ENCODE measurements at regions not wholly inside any gene's neighbourhood (a gene's known extent, or its start where the extent isn't known, plus 50 kb on each side); places are given as distances from the start of the nearest gene placed in this dataset.

- Mint-ChIP-seq H3K4me3 (no peak overlapping the region), H3K27ac (no peak overlapping the region), H3K27me3 (no peaks in the 10 kb centered on the region), H3K36me3 (no peaks in the 10 kb centered on the region), H3K9me3 (no peaks in the 10 kb centered on the region), H3K4me1 (peaks cover 6% of the 10 kb centered on the region)
- ATAC-seq, result no peak
Measured at GRCh38 chr4:163808011-163808410, 313.5 kb downstream of the TMA16 start.

DNA sequence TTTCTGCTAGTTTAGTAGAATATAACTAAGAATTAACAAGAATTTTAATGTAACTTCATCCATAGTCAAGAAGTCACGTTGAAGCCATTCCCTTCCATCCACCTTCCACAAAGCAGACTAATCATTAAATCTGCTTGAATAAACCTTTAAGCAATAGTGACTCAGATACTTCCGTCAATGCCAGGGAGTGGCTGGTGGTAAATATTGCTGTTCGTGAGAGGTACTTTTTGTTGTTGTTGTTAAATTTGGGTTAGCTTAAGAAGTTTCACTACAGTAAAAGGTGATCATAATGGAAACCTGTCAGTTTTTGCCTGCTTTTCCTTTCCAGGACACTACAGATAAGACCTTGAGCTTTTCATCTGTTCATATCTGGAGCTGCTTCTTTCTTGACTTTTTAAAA lies 316.3 kb downstream of the TMA16 start:
- no peaks in the 10 kb centered on the region for H3K9me3 Mint-ChIP-seq
- peak; percentile 72 for ATAC-seq
- no peak overlapping the region for H3K4me3 Mint-ChIP-seq
- no peaks in the 10 kb centered on the region for H3K36me3 Mint-ChIP-seq
- peak overlapping the region; percentile 43 for H3K27ac Mint-ChIP-seq
- peaks cover 15% of the 10 kb centered on the region for H3K4me1 Mint-ChIP-seq
- H3K27me3 Mint-ChIP-seq, result no peaks in the 10 kb centered on the region

DNA sequence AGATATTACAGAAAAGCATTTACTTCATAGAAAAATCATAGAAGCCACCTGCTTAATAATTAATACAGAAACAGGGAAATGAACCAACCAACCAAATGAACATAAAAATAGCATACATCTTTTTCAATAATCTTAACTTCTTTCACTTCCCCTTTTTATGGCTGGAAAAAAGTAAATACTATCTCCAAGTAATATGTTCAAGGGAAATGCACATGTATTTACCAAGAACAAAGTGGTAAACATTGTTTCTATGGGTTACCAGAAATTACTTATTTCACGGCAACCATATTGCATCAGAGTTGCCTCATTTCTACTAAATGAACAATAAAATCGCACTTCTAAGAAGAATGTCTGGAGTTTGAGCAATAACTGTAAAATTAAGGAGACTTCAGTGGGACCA lies 321.3 kb downstream of the TMA16 start:
- Mint-ChIP-seq H3K9me3 (no peaks in the 10 kb centered on the region), H3K4me1 (peaks cover 15% of the 10 kb centered on the region), H3K27ac (no peak overlapping the region), H3K4me3 (no peak overlapping the region), H3K27me3 (no peaks in the 10 kb centered on the region), H3K36me3 (no peaks in the 10 kb centered on the region)
- ATAC-seq, result no peak

- no peaks in the 10 kb centered on the region for H3K9me3 Mint-ChIP-seq
- ATAC-seq, result no peak
- H3K27me3 Mint-ChIP-seq, result no peaks in the 10 kb centered on the region
- H3K36me3 Mint-ChIP-seq, result no peaks in the 10 kb centered on the region
- H3K4me1 Mint-ChIP-seq, result peaks cover 10% of the 10 kb centered on the region
- no peak overlapping the region for H3K27ac Mint-ChIP-seq
- no peak overlapping the region for H3K4me3 Mint-ChIP-seq
Measured at GRCh38 chr4:163816494-163816893, 322.0 kb downstream of the TMA16 start.

DNA sequence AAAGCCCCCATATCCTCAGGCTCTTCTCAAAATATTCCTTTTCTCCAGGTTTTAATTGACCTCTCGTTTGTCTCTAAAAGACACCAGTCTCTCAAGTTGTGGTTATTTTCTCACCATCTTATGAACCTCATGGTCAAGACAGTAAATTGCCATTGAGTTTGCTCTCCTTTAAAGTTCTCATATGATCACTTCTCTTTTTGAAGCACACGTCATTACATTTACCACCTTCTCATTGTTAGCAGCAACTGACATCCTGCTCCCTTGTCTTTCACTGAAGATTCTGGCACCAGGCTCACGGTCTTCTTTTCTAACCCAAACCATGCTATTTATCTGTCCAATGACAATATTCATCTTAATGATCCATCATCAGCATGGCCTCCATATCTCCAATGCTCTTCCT lies 324.2 kb downstream of the TMA16 start:
- no peak overlapping the region for H3K27ac Mint-ChIP-seq
- H3K27me3 Mint-ChIP-seq, result no peaks in the 10 kb centered on the region
- no peak for ATAC-seq
- no peaks in the 10 kb centered on the region for H3K9me3 Mint-ChIP-seq
- H3K4me3 Mint-ChIP-seq, result no peak overlapping the region
- H3K4me1 Mint-ChIP-seq, result peaks cover 8% of the 10 kb centered on the region
- H3K36me3 Mint-ChIP-seq, result no peaks in the 10 kb centered on the region

- H3K27ac Mint-ChIP-seq, result no peak overlapping the region
- H3K4me3 Mint-ChIP-seq, result no peak overlapping the region
- H3K27me3 Mint-ChIP-seq, result no peaks in the 10 kb centered on the region
- no peaks in the 10 kb centered on the region for H3K36me3 Mint-ChIP-seq
- H3K4me1 Mint-ChIP-seq, result no peaks in the 10 kb centered on the region
- no peaks in the 10 kb centered on the region for H3K9me3 Mint-ChIP-seq
- ATAC-seq, result no peak
Measured at GRCh38 chr4:163833669-163834068, 339.2 kb downstream of the TMA16 start.

DNA sequence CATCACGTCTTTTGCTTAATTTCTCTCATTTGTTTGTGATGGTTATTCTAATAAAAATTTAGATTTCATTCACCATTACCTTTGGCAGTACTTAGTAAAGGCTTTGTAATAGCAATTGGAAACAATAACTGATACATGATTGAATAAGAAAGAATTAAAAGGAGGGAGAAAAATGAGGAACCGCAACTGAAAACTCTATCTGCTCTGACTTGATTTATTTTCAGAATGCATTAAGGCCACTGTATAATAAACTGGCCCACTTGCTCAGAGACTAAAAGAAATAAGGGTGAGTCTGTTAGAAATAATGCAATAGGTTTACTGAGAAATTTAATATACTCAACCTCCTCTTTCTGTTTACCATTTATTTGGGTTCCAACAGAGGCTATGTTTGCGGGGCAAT lies 351.5 kb downstream of the TMA16 start:
- Mint-ChIP-seq H3K4me1 (no peaks in the 10 kb centered on the region), H3K4me3 (no peak overlapping the region), H3K27me3 (peaks cover 18% of the 10 kb centered on the region)

GRCh38 chr4:163852246-163852645 lies 357.8 kb downstream of the TMA16 start:
- Mint-ChIP-seq H3K4me3 (no peak overlapping the region), H3K9me3 (peaks cover 5% of the 10 kb centered on the region), H3K27me3 (no peaks in the 10 kb centered on the region), H3K36me3 (no peaks in the 10 kb centered on the region), H3K4me1 (no peaks in the 10 kb centered on the region), H3K27ac (no peak overlapping the region)
- no peak for ATAC-seq

More for the DNA sequence above, 351.5 kb downstream of the TMA16 start:
- H3K27ac Mint-ChIP-seq, result no peak overlapping the region
- peaks cover 4% of the 10 kb centered on the region for H3K9me3 Mint-ChIP-seq
- ATAC-seq, result no peak
- no peaks in the 10 kb centered on the region for H3K36me3 Mint-ChIP-seq

DNA sequence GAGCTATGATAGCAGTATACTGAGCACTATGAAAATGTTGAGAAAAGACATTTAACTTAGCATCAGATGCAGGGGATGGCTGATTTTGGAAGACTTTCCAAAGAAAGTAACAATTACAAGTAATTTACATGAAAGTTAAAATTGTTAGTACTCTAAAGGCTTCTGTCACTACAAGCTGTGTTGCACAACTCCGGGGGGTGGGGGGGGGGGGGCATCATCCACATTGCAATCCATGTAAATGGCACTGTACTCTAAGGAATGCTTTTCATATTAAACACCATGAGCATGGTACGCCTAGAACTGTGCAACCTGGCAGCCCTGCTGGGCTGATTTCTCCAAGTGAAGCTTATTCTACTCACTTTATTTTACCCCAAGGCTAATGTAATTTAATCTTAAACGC lies 363.4 kb downstream of the TMA16 start:
- Mint-ChIP-seq H3K4me3 (no peak overlapping the region), H3K4me1 (no peaks in the 10 kb centered on the region), H3K27me3 (peaks cover 24% of the 10 kb centered on the region), H3K27ac (no peak overlapping the region), H3K36me3 (no peaks in the 10 kb centered on the region), H3K9me3 (no peaks in the 10 kb centered on the region)
- no peak for ATAC-seq

DNA sequence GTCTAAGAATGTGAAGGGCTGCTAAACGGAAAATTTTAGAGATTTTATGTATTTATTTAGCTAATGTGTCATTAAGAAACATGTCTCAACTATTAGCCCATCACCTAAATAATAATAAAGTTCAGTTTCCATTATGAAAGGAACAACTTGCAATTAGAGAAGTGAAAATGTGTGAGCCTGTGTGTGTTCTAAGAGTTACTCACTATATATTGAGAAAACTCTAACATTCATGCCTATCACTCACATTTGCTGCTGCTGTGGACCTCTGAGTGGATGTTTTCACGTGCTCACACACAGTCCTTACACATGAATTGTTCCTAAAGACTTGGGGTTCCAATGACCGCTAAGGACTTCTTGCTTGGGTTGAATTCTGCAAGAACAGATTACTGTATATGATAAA lies 364.0 kb downstream of the TMA16 start:
- no peak overlapping the region for H3K4me3 Mint-ChIP-seq
- H3K27ac Mint-ChIP-seq, result no peak overlapping the region
- peak; percentile 47 for ATAC-seq
- H3K4me1 Mint-ChIP-seq, result no peaks in the 10 kb centered on the region
- peaks cover 24% of the 10 kb centered on the region for H3K27me3 Mint-ChIP-seq
- no peaks in the 10 kb centered on the region for H3K9me3 Mint-ChIP-seq
- no peaks in the 10 kb centered on the region for H3K36me3 Mint-ChIP-seq

DNA sequence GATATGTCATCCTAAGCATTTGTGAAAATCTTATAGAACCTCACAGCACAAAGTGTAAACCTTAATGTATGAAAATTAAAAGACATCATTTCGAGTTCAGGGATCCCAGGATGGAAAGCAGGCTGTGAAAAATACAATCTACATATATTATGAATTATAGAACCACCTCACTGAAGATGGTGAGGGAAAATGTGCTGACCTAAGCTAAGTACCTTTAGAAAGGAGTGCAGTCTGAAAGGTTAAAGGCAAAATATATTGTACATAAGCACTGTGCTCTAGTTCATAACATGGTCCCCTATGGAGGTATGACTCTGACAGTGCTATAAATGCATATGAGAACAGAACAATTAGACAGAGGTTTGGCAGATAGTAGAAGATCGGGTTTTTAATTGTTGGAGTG lies 368.6 kb downstream of the TMA16 start:
- peaks cover 24% of the 10 kb centered on the region for H3K27me3 Mint-ChIP-seq
- H3K4me3 Mint-ChIP-seq, result no peak overlapping the region
- no peaks in the 10 kb centered on the region for H3K36me3 Mint-ChIP-seq
- H3K9me3 Mint-ChIP-seq, result no peaks in the 10 kb centered on the region
- no peak overlapping the region for H3K27ac Mint-ChIP-seq
- peaks cover 7% of the 10 kb centered on the region for H3K4me1 Mint-ChIP-seq
- ATAC-seq, result no peak

DNA sequence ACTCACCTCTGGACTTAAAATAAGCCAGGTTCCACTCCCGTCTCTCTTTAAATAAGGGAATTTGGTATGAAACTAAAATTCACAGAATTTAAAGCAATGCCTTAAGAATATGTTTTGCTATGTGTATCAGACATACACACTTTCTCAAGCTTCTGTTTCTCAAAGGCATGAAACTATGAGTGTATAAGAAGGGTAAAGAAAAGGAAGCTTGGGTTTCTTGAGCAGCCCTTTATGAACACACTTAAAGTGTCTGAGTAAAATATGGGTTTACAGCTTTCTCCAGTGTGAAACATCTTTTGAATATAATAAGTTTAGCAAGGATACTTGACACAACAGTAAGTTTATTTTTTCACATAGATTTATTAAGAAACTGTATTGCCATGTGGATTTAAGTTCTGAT lies 370.5 kb downstream of the TMA16 start:
- no peak for ATAC-seq
- Mint-ChIP-seq H3K9me3 (no peaks in the 10 kb centered on the region), H3K36me3 (no peaks in the 10 kb centered on the region), H3K27me3 (peaks cover 6% of the 10 kb centered on the region), H3K27ac (no peak overlapping the region), H3K4me1 (peaks cover 7% of the 10 kb centered on the region), H3K4me3 (no peak overlapping the region)

- Mint-ChIP-seq H3K27ac (peak overlapping the region; percentile 44), H3K4me3 (no peak overlapping the region), H3K27me3 (no peaks in the 10 kb centered on the region), H3K9me3 (no peaks in the 10 kb centered on the region), H3K36me3 (no peaks in the 10 kb centered on the region), H3K4me1 (peaks cover 7% of the 10 kb centered on the region)
- ATAC-seq, result peak; percentile 65
Measured at GRCh38 chr4:163866728-163867315, 372.3 kb downstream of the TMA16 start.

- Mint-ChIP-seq H3K4me3 (no peak overlapping the region), H3K9me3 (no peaks in the 10 kb centered on the region), H3K27ac (no peak overlapping the region), H3K4me1 (peaks cover 7% of the 10 kb centered on the region), H3K36me3 (no peaks in the 10 kb centered on the region), H3K27me3 (no peaks in the 10 kb centered on the region)
- no peak for ATAC-seq
Measured at GRCh38 chr4:163868445-163868844, 374.0 kb downstream of the TMA16 start.

DNA sequence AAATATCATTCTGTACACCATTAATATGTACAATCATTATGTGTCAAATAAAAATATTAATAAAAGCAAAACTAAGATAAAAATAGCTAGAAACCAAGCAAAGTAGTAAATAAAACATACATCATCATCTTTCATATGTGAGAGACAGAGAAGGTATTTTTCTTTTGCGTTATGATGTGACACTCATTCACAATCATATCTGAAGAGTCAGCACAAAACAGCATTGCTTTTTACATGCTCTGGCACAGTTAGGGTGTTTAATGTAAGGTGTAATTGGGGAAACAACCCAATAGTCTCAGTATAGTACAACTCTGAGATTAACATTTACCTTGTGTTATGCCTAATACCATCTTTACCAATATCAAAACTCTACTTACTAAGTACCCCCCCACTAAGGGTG lies 376.6 kb downstream of the TMA16 start:
- H3K36me3 Mint-ChIP-seq, result no peaks in the 10 kb centered on the region

DNA sequence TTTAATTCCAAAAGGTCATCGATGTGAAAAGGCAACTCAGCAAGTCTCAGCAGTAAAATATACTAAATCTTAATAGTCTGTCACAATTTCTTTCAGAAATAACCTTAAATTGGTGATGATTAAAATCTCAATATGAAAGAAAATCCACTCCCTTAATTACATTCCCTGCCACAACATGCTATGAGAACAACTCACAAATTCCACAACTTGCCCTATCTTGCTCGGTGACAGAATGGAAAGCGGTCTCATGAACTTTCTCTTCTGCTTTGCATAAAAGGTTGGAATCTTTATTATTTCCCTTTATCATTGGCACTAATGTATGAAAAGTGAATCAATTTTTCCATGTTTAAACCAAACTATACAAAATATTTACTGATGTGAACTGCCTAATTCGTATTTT lies 380.8 kb downstream of the TMA16 start:
- H3K36me3 Mint-ChIP-seq, result no peaks in the 10 kb centered on the region
- no peak overlapping the region for H3K27ac Mint-ChIP-seq
- no peak overlapping the region for H3K4me3 Mint-ChIP-seq
- H3K9me3 Mint-ChIP-seq, result no peaks in the 10 kb centered on the region
- no peaks in the 10 kb centered on the region for H3K27me3 Mint-ChIP-seq
- no peak for ATAC-seq
- no peaks in the 10 kb centered on the region for H3K4me1 Mint-ChIP-seq

More for the DNA sequence above, 376.6 kb downstream of the TMA16 start:
- Mint-ChIP-seq H3K4me3 (no peak overlapping the region), H3K27me3 (no peaks in the 10 kb centered on the region), H3K4me1 (peaks cover 7% of the 10 kb centered on the region), H3K27ac (no peak overlapping the region), H3K9me3 (no peaks in the 10 kb centered on the region)
- no peak for ATAC-seq

Data from stimulated activated memory B cell treated with anti-CD40 and anti-IgM and Interleukin-4, amounts not matched to agents 10 μg/mL and 1 μg/mL and 100 μg/mL, for 72 hours (primary cell).